Stimulated activated CD8-positive, alpha-beta memory T cell treated with anti-CD3 and anti-CD28 coated beads, Interleukin-2, amount 100 ng/mL, for 1 hour (primary cell): ENCODE measurements at regions not wholly inside any gene's neighbourhood (a gene's known extent, or its start where the extent isn't known, plus 50 kb on each side); places are given as distances from the start of the nearest gene placed in this dataset.

ENCODE experiments used
- DNase-seq, 2 donors: peaks; one replicate each; pipeline ENCODE4 v3.0.0-alpha.2; 2020; ENCODE audit warnings: low read depth in 2 of 2

DNA sequence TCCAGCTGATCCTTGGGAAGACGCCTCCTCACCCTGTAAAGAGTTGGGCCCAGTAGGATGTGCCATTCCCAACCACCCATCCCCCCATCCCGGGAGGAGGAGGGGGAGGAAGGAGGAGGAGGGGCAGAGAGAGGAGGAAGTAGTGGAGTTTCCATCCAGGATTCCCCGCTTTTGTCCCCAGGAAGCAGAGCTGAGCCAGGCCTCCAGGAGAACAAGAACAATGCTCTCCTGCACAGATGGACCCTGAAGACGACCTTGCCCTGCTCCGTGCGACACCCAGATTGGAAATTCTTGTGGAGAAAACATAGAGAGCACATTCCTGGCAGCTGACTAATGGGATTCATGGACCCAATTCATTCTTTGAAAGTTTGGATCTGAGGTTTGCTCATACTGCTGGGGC lies 132.3 kb upstream of the CRY1 start:
- DNase-seq, result no peak

DNA sequence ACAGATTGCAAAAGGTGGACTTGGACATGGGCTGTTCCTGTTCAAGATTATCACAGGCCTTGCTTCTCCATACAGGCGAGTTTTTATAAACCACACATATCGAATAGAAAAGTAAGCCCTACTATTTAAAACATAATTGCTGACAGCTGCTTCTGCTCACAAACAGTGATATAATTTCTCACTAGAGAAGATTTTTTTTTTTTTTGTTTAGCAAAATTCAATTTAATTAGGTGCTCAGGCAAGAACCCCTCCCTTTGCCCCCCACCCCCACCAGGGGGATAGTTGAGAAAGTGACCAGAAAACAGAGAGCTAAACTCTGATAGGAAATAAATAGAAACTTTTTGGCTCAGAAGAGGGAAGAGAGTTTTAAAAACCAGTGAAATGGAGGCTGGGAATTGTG lies 132.8 kb upstream of the CRY1 start:
- no peak for DNase-seq

DNA sequence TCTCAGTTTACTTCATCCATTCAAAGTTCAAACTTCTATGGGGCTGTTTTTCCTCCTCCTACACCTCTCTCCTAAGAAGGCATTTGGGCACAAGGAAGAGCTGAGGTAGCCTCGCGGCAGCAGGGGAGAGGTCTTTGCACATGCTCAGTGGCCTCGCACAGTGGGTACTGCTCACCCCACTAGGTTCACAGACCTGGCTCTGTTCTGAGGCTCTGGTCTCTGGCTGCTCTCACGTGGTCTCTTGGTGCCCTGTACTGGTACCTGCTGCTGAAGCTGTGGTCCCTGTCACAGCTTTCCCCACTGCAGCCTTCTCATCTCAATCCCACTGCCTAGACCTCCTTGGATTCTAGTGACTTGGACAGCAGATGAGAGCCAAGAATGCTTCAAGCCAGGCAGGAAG lies 134.7 kb upstream of the CRY1 start:
- no peak for DNase-seq

DNA sequence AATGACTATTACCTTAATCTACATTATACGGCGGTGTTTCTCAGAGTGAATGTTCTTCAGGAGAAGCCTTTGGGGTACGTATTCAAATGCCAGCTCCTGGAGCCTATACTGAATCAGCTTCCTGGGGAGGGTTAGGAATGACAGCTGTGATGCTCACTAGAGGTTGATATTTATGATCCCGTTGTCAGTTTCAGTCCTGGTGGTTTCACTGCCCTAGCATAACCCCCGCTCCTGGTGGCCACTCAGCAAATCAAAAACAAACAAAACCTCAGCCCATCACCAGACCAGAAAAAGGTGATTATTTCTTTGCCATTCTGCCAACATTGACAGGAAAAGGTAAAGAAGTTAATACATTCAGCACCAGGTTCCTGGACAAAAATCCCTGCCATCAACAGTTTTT lies 136.5 kb upstream of the CRY1 start:
- DNase-seq, result no peak

DNA sequence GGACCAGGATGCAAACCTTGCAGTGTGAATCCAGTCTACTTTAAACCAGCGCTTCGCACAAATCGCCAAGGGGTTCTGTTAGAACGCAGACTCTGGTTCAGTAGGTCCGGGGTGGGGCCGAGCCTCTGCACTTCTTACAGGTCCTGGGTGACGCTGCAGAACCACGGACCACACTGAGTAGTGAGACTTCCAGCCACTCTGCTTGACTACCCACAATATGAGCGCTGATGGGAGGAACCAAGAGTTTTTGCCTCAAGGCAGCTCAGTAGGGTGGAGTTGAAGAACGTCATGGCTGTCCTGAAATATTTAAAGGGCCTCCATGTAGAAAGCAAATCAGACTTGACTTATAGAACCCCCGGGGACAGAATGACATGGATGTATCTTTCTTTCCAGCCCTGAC lies 138.0 kb upstream of the CRY1 start:
- DNase-seq, result no peak

DNA sequence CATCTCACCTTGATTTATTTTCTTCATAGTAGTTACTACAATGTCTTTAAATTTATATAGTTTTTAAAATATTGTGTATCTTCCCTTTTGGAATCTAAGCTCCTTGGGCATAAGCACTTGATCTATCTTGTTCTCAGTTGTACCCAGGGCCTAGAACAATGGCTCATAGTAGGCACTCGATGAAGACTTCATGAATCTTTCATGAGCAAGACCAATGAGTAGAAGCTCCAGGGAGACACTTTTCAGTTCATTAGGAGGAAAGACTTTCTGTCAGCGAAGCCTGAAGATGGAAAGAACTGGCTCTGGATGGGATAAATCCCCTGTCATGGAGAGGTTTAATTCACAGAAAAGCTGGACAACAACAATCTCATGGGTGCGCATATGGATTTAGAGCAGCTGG lies 140.2 kb upstream of the CRY1 start:
- DNase-seq, result no peak

DNA sequence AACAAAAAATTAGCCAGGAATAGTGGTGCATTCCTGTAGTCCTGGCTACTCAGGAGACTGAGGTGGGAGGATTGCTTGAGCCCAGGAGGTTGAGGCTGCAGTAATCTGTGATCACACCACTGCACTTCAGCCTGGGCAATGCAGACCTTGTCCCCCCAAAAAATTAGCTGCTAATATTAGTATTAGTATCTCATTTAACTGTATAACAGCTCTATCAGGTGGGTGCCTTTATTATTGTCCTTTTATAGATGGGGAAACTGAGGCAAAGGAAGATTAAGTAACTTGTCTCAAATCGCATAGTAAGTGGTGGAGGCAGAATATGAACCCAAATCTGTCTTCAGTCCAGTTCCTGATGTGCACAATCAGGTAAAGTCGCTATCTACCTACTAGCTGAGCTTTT lies 142.3 kb upstream of the CRY1 start:
- no peak for DNase-seq

DNA sequence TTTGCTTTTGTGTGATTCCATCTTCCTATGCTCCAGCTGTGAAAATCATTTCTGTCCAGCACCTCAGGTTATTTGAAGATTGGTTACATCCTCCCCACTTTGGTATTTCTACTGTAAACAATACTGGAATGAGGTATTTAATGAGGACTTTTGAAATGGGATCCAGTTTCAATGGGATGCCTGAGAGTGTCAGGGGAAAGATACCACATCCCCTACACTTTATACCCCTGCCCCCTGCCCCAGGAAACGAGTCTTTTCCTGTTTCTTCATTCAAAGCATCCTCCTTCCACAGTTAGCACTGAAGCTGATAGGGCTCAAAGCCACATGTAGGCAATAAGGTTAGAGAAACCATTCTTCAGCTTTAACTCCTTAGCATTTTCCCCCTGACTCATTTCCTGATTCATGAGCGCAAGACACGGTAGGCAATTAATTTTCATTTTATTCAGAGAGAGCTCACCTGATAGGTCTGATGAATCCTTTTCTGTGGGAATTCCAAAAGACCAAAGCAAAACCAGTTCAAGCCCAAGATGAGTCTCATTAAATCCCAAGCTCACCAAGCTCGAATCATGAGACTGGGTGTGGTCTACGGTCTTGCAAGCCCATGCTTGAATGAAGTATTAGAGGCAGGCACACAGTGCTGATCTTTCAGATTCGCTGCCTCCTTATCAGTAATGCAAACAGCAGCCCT lies 143.6 kb upstream of the CRY1 start:
- no peak for DNase-seq

DNA sequence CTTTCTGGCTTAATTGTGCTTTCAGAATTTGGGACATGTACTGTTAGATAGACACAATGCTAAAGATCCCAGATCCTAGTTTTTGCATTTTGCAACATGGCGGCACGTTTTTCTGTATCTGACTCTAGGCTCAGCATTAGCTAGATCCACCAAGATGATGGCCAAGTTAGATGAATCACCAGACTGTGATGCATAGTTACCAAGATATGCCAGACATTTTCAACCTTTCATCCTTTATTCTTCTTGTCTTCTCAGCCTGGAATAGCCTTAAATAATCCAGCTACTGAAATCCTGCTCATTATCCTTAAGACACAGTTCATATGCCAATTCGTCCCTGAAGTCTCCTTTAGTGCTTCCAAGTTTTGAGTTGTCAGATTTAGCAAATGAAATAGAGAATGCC lies 144.9 kb upstream of the CRY1 start:
- no peak for DNase-seq

DNA sequence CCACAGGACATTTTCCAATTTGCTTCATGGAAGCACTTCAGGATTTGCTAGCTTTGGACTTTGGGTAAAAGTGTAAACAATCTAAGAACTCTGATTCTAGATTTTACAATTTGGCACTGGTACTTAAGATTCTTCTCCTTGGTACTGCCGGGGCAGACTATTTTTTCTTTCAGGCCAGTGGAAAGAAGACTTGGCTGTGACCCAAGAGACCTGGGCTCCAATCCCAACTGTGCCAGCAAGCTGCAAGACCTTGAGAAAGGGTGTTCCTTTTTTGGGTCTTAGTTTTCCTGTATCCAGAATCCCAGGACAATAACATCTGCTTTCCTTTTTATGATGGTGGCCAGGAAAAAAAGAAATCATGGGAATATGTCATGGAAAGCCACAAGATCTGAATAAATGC lies 148.1 kb upstream of the CRY1 start:
- DNase-seq, result no peak

DNA sequence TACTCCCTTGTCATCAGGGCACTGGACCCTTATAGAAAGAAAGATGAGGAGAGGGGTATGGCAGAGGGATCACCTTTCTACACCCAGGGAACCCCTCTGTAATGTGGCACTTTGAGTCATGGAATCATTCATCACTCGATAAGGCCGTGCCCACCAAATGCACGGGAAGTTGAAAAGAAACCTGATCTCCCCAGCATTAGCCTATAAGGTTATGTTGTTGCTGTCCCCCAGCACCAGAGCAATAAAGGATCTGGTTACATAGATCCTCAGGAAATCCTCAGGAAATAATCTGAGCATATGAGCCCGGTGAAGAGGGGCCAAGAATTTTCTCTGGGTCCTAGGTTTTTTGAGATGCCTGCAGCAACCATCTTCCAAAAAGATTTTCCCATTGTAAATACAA lies 148.8 kb upstream of the CRY1 start:
- DNase-seq, result no peak

DNA sequence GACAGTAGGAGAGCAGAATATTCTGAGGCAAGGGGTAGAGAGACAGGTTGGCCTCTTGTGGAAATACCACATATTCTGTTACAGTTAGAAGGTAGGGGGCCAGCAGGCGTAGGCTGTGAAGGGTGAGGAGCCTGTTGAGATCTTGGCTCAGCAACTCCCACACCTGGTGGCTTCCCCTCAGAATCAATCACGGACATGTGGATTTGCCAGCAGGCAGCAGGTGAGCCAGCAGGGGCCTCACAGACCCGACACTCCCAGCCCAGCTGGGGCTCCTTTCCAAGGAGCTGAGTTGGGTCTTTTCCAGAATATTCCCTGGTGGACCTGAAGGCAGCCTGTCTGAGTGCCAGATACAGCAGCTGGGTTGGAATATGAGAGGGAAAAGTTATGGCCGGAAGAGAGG lies 150.0 kb upstream of the CRY1 start:
- DNase-seq, result no peak

DNA sequence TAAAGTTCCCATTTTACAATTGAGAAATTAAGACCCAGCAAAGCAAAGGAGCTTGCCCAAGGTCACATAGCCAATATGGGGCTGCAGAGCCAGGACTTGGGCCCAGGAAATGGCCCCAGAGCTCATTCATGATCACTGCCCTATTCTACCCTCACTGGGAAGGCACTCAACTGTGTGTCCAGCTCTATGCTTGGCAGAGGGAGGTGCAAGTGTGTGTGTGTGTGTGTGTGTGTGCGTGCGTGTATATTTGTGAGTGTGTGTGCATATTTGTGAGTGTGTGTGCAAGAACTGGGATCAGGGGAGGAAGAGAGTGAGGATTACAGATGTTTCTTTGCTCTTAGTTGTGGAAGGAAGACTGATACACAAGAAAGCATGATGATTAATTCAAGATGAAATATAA lies 151.2 kb upstream of the CRY1 start:
- DNase-seq, result no peak

DNA sequence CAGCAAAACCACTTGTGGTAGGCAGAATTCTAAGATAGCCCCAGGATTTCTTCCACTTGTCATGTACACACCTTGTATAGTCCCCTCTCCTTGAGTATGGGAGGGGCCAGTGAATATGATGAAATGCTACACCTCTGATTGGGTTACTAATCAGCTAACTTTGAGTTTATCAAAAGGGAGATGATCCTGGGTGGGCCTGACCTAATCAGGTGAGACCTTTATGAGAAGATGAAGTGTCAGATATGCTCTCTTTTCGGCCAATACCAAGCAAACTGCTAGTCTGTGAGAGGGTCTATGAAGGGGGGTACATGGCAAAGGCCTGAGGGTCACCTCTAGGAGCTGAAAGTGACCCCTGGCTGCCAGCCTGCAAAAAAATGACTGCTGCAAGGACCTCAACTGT lies 154.3 kb upstream of the CRY1 start:
- no peak for DNase-seq

DNA sequence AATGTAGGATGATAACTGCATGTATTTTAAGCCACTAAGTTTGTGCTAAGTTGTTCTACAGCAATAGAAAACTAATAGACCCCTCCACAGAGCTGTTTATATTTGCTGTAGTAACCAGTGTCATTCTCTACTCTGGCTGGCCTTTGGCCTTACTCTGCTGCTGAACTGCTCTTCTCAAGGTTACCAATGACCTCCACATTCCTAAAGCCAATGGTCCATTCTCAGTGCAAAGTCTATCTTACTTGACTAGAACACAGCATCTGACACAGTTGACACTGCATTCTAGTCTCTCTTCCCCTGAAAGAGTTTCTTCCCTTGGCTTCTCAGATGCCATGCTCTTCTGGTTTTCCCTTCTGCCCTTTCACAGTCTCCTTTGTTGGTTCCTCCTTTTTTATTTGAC lies 154.8 kb upstream of the CRY1 start:
- no peak for DNase-seq

DNA sequence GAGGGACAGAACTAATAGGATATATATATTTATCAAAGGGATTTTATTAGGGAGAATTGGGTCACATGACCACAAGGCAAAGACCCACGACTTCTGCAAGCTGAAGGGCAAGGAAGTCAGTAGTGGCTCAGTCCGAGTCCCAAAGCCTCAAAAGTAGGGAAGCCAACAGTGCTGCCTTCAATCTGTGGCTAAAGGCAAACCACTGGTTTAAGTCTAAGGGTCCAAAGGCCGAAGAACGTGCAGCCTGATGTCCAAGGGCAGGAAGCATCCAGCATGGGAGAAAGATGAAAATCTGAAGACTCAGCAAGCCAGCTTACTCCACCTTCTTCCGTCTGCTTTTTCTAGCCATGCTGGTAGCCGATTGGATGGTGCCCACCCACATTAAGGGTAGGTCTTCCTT lies 157.9 kb upstream of the CRY1 start:
- no peak for DNase-seq

DNA sequence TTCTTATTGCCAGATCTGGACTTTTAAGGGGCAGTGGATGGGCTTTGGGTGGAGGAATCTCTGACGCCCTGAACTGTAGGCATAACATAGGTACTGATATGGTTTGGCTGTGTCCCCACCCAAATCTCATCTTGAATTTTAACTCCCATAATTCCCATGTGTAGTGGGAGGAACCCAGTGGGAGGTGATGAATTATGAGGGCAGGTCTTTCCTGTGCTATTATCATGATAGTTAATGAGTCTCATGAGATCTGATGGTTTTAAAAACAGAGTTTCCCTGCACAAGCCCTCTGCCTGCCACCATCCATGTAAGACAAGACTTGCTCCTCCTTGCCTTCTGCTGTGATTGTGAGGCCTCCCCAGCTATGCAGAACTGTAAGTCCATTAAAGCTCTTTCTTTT lies 160.0 kb upstream of the CRY1 start:
- DNase-seq, result no peak

DNA sequence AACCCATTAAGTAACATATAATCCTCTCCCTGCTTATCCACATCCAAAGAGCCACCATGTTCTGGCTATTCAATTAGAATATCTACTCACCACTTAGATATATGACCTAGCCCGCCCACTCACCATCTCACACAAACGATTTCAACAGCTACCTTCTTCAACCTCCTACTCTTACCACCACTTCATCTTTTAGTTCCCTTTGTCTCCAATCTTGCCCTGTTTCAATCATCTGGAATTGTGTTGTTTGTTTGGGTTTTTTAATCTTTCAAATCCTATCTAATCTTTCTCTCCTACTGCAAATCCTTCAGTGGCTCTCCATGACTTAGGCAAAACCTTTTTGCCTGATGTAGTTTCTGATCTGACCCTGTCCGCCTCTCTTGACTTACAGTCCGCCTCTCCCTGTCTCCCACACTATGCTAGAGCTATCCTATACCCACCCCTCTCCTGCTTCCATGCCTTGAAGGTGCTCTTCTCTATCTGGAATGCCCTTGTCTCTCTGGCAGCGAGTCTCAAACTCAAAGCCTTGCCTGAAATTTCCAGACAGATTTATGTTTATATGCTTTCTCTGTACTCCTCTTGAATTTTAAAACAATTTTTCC lies 161.0 kb upstream of the CRY1 start:
- DNase-seq, result no peak

DNA sequence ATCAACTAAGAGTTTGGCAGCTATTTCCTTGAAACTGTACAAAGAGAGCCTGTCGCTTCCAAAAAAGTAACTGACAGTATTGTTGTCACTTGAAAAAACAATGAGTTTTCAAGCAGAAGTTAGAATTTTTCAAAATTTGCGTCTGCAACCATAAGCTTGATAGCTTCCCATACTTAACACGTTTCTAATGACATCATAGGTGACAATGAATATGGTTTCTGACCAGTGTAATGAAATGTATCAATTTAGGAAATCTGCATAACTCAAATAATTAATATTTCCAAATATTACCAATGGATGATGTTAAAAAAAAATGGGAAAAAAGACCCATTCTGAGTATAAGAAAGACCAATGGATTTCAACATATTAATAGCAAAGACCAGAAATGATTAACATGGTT lies 165.4 kb upstream of the CRY1 start:
- DNase-seq, result no peak

DNA sequence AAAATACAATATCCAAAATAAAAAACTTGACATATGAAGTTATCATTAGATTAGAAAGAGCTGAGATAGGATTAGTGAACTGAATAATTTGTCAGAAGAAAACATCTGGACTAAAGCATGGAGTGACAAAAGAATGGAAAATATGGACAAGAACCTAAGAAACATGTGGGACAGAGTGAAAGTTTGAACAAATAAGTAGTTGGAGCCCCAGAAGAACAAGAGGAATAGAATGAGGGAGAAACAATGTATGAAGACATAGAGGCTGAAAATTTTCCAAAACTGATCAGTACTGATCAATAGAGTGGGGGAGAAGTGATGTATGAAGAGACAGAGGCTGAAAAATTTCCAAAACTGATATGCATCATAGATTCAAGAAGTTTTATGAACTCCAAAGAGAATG lies 170.6 kb upstream of the CRY1 start:
- DNase-seq, result no peak

DNA sequence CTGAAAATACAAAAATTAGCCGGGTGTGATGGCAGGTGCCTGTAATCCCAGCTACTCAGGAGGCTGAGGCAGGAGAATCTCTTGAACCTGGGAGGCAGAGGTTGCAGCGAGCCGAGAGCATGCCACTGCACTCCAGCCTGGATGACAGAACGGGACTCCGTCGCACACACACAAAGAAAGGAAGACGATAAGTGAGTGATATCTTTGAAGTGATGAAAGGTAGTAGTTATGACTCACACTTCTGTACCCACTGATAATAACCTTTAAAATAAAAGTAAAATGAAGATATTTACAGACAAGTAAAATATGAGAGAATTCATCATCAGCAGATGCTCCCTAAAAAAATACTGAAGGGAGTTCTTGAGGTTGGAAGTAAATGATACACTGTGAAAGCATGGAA lies 171.3 kb upstream of the CRY1 start:
- no peak for DNase-seq

DNA sequence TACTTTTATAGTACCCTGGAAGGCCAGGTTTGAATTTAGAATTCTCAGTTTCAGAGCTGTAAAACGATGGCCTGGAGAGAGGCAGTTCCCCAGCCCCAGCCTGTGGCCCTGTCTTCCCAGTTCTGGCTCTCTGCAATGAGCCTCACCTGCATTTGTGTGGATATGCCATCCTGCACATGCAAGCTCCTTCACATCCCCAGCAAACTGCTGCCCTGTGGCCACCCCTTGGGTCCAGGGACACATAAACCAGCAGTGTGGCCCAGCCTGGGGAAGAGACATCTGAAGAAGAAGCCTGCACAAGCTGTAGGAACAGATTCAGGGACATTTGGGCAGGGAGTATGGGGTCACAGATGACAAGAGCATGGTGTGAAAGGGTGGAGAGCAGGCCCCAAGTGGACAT lies 174.3 kb upstream of the CRY1 start:
- no peak for DNase-seq

DNA sequence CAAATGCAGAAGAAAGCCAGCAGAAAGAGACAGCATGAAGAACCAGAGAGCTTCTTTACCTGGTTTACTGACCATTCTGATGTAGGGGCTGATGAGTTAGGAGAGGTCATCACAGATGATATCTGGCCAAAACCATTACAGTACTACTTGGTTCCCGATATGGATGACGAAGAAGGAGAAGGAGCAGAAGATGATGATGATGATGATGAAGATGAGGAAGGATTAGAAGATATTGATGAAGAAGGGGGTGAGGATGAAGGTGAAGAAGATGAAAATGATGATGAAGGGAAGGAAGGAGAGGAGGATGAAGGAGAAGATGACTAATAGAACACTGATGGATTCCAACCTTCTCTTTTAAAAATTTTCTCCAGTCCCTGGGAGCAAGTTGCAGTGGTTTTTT lies 178.2 kb upstream of the CRY1 start:
- no peak for DNase-seq

DNA sequence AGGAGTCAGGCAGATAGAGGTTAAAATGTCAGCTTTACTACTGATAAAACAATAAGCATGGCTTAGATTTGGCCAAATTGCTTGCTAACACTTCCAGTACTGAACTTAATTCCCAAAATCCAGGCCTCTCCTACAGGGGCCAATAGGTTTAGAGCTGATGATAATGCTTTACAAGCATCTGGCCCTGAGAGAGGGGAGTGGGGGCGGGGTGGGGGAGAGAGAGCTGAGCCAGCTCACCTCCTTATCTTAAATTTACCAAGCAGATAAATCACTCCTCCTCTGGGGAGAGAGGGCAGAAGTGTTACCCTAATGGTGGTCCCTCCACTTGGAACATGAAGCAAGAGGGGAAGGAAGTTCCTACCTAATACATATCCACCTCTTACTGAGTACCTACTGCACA lies 182.2 kb upstream of the CRY1 start:
- DNase-seq, result no peak
